Suprapubic skin (tissue), 4 donors: ENCODE measurements at regions not wholly inside any gene's neighbourhood (a gene's known extent, or its start where the extent isn't known, plus 50 kb on each side); places are given as distances from the start of the nearest gene placed in this dataset.

Experiments used
- DNase-seq, 2 donors: peaks; one replicate each; pipeline ENCODE4 v3.0.0-alpha.2; 2019; ENCODE audit warnings: low spot score in 2 of 2
- H3K27ac ChIP-seq: fragments of 200-600 bp; sonication (generic); one replicate; pipeline ENCODE4 v1.5.1; 2019
- H3K27me3 ChIP-seq: fragments of 200-600 bp; sonication (generic); one replicate; pipeline ENCODE4 v1.5.1; 2019
- H3K36me3 ChIP-seq: fragments of 200-600 bp; sonication (generic); one replicate; pipeline ENCODE4 v1.5.1; 2019
- H3K4me1 ChIP-seq: fragments of 200-600 bp; sonication (generic); one replicate; pipeline ENCODE4 v1.5.1; 2019
- H3K4me3 ChIP-seq: fragments of 200-600 bp; sonication (generic); one replicate; pipeline ENCODE4 v1.5.1; 2019; ENCODE audit warnings: mild to moderate bottlenecking
- H3K9me3 ChIP-seq: fragments of 200-600 bp; sonication (generic); one replicate; pipeline ENCODE4 v1.5.1; 2019
- CTCF ChIP-seq, 2 donors: fragments of 200-600 bp in 1 of 2; fragments of 450-650 bp in 1 of 2; sonication (generic) in 1 of 2; IDR thresholded peaks; one replicate each; pipeline ENCODE4 v1.5.1; 2016 to 2019; ENCODE audit warnings: antibody characterized with exemption in 2 of 2, mild to moderate bottlenecking in 1 of 2, moderate library complexity in 1 of 2
- EP300 ChIP-seq: sonication (generic); formaldehyde crosslinking; IDR thresholded peaks from one replicate; pipeline ENCODE4 v1.6.1; 2017; ENCODE audit warnings: antibody characterized with exemption
- POLR2A ChIP-seq, 2 donors: fragments of 450-650 bp; IDR thresholded peaks; one replicate each; pipeline ENCODE4 v1.6.1; 2017; ENCODE audit warnings: antibody characterized with exemption in 2 of 2, mild to moderate bottlenecking in 2 of 2, moderate library complexity in 2 of 2
- POLR2AphosphoS5 ChIP-seq, 3 donors: sonication (generic); formaldehyde crosslinking; IDR thresholded peaks; one replicate each; pipeline ENCODE4 v1.6.1; 2017; ENCODE audit warnings: antibody characterized with exemption in 3 of 3
- WGBS: methylation state at CpG from one replicate; pipeline ENCODE4 v1.1.5; 2018; 5-methylcytosine and 5-hydroxymethylcytosine counted together

GRCh38 chr9:84054341-84055010, 73.9 kb downstream of the RMI1 start:
- Histone ChIP-seq H3K27ac (no peak overlapping the region), H3K9me3 (no peaks in the 10 kb centered on the region), H3K4me1 (no peaks in the 10 kb centered on the region), H3K4me3 (no peak overlapping the region), H3K36me3 (no peaks in the 10 kb centered on the region), H3K27me3 (no peaks in the 10 kb centered on the region)
- 74% methylated on average over 7 of the region's 7 CpGs for WGBS
- no peak for TF ChIP-seq POLR2A (IDR thresholded peaks at IDR 0.05)
- no peak for TF ChIP-seq POLR2AphosphoS5 (IDR thresholded peaks at IDR 0.05)
- TF ChIP-seq EP300: no peak
- no peak for TF ChIP-seq CTCF (IDR thresholded peaks at IDR 0.05)
- DNase-seq: no peak

GRCh38 chr9:84057662-84058061, 77.1 kb downstream of the RMI1 start:
- H3K4me1 ChIP-seq: no peaks in the 10 kb centered on the region
- no peak overlapping the region for H3K4me3 ChIP-seq
- no peak for TF ChIP-seq POLR2A (IDR thresholded peaks at IDR 0.05)
- TF ChIP-seq EP300: no peak
- no peak for TF ChIP-seq POLR2AphosphoS5 (IDR thresholded peaks at IDR 0.05)
- TF ChIP-seq CTCF (IDR thresholded peaks at IDR 0.05): no peak
- no peak overlapping the region for H3K27ac ChIP-seq
- DNase-seq: no peak
- WGBS: 75% methylated on average over 4 of the region's 4 CpGs
- no peaks in the 10 kb centered on the region for H3K27me3 ChIP-seq
- H3K36me3 ChIP-seq: no peaks in the 10 kb centered on the region
- H3K9me3 ChIP-seq: no peaks in the 10 kb centered on the region

GRCh38 chr9:84059936-84060335, 79.3 kb downstream of the RMI1 start:
- WGBS: 95% methylated on average over 1 of the region's 1 CpG
- Histone ChIP-seq H3K27me3 (no peaks in the 10 kb centered on the region), H3K4me3 (no peak overlapping the region), H3K9me3 (no peaks in the 10 kb centered on the region), H3K4me1 (no peaks in the 10 kb centered on the region), H3K27ac (no peak overlapping the region), H3K36me3 (no peaks in the 10 kb centered on the region)
- DNase-seq: no peak
- no peak for TF ChIP-seq POLR2A (IDR thresholded peaks at IDR 0.05)
- TF ChIP-seq CTCF (IDR thresholded peaks at IDR 0.05): no peak
- no peak for TF ChIP-seq POLR2AphosphoS5 (IDR thresholded peaks at IDR 0.05)
- TF ChIP-seq EP300: no peak

DNA sequence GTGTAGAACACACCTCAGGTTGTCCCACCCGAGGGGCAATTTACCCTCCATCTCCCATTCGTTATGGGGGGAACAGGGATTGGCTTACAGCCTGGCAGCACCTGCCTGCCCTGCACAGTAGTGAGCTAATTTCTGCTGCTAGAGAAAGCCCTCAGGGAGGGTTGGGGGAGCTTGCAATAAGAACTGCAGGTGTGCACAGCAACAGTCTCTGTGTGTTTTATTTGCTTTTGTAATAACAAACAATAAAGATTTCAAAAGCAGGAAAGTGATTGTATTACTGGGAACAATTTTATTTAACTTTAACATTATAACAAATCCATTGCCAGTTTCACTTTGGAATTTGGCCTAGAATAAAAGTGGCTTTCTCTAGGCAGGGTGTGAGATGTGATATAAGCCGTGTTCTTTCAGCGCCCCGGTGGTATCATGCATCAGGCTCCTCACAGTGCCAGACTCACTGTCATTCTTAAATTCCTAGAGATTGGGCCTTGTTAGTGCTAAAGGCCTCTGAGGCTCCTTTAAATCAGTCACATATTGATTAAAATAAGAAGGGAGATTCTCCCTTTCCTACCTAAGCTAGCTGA, 81.1 kb downstream of the RMI1 start:
- Histone ChIP-seq H3K27ac (no peak overlapping the region), H3K4me1 (no peaks in the 10 kb centered on the region), H3K4me3 (no peak overlapping the region), H3K9me3 (no peaks in the 10 kb centered on the region), H3K27me3 (no peaks in the 10 kb centered on the region), H3K36me3 (no peaks in the 10 kb centered on the region)
- DNase-seq: no peak
- WGBS: 40% methylated on average over 5 of the region's 5 CpGs
- TF ChIP-seq POLR2AphosphoS5 (IDR thresholded peaks at IDR 0.05) (no peak), EP300 (no peak), POLR2A (IDR thresholded peaks at IDR 0.05) (no peak), CTCF (IDR thresholded peaks at IDR 0.05) (no peak)

DNA sequence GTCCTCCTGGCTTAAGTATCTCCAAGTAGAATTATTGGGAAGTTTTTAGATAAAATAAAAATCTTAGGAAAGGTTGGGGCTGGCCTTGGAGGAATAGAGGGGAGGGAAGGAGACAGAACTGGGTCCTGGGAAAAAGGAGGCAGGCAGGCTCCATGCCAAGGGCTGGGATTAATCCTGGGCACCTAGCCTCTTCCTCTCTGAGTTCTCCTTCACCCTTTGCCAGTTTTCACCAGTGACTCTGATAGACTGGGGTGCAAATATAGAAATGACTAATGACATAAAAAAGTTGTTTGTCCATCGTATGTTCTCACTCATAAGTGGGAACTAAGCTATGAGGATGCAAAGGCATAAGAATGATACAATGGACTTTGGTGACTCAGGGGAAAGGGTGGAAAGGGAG, 81.9 kb downstream of the RMI1 start:
- Histone ChIP-seq H3K9me3 (no peaks in the 10 kb centered on the region), H3K27ac (no peak overlapping the region), H3K4me3 (no peak overlapping the region), H3K4me1 (no peaks in the 10 kb centered on the region), H3K36me3 (no peaks in the 10 kb centered on the region), H3K27me3 (no peaks in the 10 kb centered on the region)
- no peak for DNase-seq
- WGBS: 41% methylated on average over 1 of the region's 1 CpG
- TF ChIP-seq EP300 (no peak), POLR2A (IDR thresholded peaks at IDR 0.05) (no peak), POLR2AphosphoS5 (IDR thresholded peaks at IDR 0.05) (no peak), CTCF (IDR thresholded peaks at IDR 0.05) (no peak)
